C4-2B (cell line): ENCODE measurements at regions not wholly inside any gene's neighbourhood (a gene's known extent, or its start where the extent isn't known, plus 50 kb on each side); places are given as distances from the start of the nearest gene placed in this dataset.

Experiments
- ZFX ChIP-seq: fragments of 450-650 bp; IDR thresholded peaks from 2 replicates; pipeline ENCODE4 v1.6.1; 2017
- TF ChIP-seq, protein P1 (sequence below): fragments of 450-650 bp; conservative IDR thresholded peaks from 2 replicates; pipeline ENCODE4 v1.5.1; 2017; ENCODE audit warnings: mild to moderate bottlenecking

DNA sequence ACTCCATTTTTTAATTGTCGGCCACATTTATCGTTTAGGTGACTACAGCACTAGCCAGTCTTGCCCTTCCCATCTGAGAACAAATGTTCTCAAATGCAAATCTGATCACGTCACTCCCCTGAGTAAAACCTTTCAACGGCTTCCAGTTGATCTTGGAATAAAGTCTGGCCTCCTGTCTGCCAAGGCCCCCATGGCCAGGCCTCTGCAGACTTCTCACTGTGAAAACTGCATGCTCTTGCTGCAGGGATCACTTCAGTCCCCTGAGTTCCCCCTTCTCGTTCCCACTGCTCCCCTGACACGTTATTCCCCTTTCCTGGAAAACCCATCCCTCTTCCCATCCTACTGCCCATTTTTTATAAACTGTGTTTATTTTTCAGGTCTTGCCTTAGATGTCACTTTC, 124.1 kb upstream of the NEBL start:
- TF ChIP-seq, protein P1, sequence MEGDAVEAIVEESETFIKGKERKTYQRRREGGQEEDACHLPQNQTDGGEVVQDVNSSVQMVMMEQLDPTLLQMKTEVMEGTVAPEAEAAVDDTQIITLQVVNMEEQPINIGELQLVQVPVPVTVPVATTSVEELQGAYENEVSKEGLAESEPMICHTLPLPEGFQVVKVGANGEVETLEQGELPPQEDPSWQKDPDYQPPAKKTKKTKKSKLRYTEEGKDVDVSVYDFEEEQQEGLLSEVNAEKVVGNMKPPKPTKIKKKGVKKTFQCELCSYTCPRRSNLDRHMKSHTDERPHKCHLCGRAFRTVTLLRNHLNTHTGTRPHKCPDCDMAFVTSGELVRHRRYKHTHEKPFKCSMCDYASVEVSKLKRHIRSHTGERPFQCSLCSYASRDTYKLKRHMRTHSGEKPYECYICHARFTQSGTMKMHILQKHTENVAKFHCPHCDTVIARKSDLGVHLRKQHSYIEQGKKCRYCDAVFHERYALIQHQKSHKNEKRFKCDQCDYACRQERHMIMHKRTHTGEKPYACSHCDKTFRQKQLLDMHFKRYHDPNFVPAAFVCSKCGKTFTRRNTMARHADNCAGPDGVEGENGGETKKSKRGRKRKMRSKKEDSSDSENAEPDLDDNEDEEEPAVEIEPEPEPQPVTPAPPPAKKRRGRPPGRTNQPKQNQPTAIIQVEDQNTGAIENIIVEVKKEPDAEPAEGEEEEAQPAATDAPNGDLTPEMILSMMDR: no peak
- TF ChIP-seq ZFX: no peak
